ENCODE measurements at regions not wholly inside any gene's neighbourhood (a gene's known extent, or its start where the extent isn't known, plus 50 kb on each side); places are given as distances from the start of the nearest gene placed in this dataset.

DNA sequence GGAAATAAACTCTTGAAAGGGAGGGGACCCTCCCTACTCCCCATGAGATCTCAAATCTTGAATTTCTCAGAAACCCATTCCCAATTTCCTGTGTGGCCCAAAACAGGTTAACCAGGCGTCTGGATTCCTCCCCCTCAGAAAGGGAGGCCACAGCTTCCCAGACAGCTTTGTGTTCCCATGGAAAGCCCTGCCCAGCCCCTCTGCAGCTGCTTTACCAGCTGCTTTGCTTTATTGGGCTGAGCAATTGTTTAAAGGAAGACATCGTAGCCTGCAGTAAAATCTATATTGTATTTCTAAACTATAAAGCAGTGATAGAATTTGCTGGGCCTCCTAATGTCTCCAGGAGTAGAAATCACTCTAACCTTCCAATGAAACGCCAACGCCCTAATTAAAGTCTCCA is 97.4 kb downstream of the CHST1 start:
- H3K9me3 ChIP-seq (ENCODE audit: control insufficient read depth, insufficient read depth, low read length): no peaks in the 10 kb centered on the region

DNA sequence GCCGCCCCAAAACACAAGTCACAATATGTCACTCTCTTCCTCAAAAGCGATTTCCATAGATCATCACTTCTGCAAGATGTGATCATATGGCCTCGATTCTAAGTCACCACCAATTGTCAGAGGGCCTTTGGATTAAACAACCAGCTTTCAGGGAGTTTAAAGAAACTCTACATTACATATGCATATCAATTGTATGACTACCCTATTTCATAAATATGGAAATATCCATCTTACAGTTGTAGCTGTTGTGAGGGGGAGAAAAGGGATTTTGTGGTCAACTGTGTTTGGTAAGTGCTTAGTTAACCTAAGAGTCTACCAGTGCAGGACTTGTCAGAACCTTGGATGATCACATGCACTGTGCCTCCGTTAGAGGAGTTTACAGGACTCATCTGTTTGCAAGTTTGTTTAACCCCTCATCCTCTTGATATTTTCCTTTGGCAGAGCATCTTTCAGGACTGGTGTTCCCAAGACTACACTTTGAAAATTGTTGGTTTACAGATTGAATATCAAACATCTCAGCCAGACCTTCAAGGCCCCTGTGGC is 99.9 kb downstream of the CHST1 start:
- Histone ChIP-seq H3K4me1 (ENCODE audit: insufficient read depth, low read length) (peaks cover 6% of the 10 kb centered on the region; the same call in 1 of the 2 replicates), H3K36me3 (ENCODE audit: insufficient read depth, low read length) (no peaks in the 10 kb centered on the region), H3K9me3 (ENCODE audit: control insufficient read depth, insufficient read depth, low read length) (no peaks in the 10 kb centered on the region), H3K9ac (ENCODE audit: low read depth, low read length) (no peak overlapping the region)

More for the DNA sequence above, 97.4 kb downstream of the CHST1 start:
- H3K9ac ChIP-seq (ENCODE audit: low read depth, low read length): no peak overlapping the region
- 0 out of 2 replicates have a peak, but pooled peaks cover 5% of the 10 kb centered on the region for H3K4me1 ChIP-seq (ENCODE audit: insufficient read depth, low read length)
- no peaks in the 10 kb centered on the region for H3K36me3 ChIP-seq (ENCODE audit: insufficient read depth, low read length)

DNA sequence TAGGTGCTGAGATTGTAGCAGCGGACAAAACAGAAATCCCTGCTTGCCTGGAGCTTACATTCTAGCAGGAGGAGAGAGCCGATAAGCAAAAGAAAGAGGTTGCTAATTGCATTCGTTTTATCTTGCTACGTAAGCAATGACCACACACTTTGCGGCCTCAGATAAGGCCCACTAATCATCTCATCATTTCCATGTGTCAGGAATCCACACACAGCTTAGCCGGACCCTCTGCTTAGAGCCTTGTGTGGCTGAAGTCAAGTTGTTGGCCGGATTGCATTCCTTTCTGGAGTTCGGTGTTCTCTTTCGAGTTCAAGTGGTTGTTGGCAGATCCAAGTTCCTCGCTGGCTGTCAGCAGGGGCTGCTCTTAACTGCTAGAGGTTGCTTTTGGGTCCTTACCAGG is 101.6 kb downstream of the CHST1 start:
- peaks cover 13% of the 10 kb centered on the region; the same call in 1 of the 2 replicates for H3K4me1 ChIP-seq (ENCODE audit: insufficient read depth, low read length)
- no peaks in the 10 kb centered on the region for H3K36me3 ChIP-seq (ENCODE audit: insufficient read depth, low read length)
- H3K9ac ChIP-seq (ENCODE audit: low read depth, low read length): no peak overlapping the region
- no peaks in the 10 kb centered on the region for H3K9me3 ChIP-seq (ENCODE audit: control insufficient read depth, insufficient read depth, low read length)

DNA sequence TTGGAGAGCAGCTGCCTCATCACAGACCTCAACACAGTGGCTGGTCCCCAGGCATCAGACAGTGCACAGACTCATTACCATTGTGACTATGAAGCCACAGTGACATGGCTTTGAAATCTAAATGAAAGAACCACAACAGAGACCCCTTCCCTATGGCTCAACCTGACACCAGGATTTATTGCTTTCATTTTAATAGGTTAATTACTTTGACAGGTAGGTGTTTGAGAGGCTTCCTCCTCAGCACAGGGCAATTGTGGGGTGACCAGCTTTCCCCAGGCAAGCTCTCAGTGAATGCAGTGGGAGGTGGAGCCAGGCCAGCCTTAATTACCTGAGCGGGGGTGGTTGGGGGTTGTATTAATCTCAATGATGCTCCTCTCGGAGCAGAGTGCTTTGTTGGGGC is 102.3 kb downstream of the CHST1 start:
- no peaks in the 10 kb centered on the region for H3K9me3 ChIP-seq (ENCODE audit: control insufficient read depth, insufficient read depth, low read length)
- peaks cover 13% of the 10 kb centered on the region; the same call in 1 of the 2 replicates for H3K4me1 ChIP-seq (ENCODE audit: insufficient read depth, low read length)
- no peaks in the 10 kb centered on the region for H3K36me3 ChIP-seq (ENCODE audit: insufficient read depth, low read length)
- H3K9ac ChIP-seq (ENCODE audit: low read depth, low read length): no peak overlapping the region

DNA sequence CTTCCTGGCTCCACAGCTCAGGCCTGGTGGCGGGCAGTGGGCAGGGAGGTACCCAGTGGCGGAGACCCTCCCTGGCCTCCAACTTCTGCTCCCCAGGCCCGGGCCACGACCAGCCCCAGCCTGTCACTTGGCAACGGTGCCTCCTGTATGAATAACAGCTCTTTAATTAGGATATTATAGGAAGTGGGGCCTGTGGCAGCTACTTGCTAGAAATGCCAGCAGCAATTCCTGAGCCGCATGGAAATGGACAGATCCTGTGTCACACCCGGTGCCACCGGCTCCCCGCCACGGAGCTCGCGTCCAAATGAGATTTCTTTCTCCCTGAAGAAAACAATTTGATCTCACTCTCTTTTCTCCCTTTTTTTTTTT is 104.5 kb downstream of the CHST1 start:
- H3K4me1 ChIP-seq (ENCODE audit: insufficient read depth, low read length): peaks cover 13% of the 10 kb centered on the region; the same call in 1 of the 2 replicates
- no peaks in the 10 kb centered on the region for H3K36me3 ChIP-seq (ENCODE audit: insufficient read depth, low read length)
- H3K9me3 ChIP-seq (ENCODE audit: control insufficient read depth, insufficient read depth, low read length): no peaks in the 10 kb centered on the region
- H3K9ac ChIP-seq (ENCODE audit: low read depth, low read length): no peak overlapping the region

DNA sequence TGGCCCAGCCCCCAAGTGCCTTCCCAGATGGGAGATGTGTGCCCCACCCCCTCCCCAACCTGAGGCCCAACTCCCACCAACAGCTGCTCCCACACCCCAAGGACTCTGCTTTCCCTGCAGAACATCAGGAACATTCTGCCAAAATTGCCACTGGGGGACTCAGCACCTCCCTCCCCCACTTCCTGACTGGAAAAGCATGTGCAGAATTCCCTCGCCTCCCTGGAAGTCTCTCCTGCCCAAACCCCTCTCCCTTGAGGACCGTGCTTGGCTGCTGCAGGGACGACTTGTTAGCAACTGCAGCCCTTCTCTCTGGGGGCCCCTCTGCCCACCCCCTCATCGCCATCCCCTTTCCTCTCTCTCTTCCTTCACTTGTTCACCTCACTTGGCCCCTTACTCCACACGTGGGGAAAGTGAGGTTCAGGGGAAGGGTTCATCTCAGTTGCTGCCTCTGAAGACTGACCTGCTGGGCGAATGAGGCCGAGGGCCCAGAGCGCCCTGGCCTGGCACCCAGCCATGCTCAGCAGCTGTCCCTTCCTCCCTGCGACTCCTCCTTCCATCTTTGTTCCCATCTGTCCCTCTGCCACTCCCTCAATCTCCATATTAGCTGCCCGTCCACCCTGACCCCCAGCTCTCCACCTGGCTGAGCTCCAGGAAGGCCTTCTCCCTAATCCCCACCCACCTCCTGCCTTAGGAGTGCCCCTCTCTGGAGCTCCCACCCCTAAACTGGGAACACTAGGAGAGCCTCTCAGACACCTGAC is 105.1 kb downstream of the CHST1 start:
- H3K36me3 ChIP-seq (ENCODE audit: insufficient read depth, low read length): no peaks in the 10 kb centered on the region
- no peak overlapping the region for H3K9ac ChIP-seq (ENCODE audit: low read depth, low read length)
- no peaks in the 10 kb centered on the region for H3K9me3 ChIP-seq (ENCODE audit: control insufficient read depth, insufficient read depth, low read length)
- peaks cover 13% of the 10 kb centered on the region; the same call in 1 of the 2 replicates for H3K4me1 ChIP-seq (ENCODE audit: insufficient read depth, low read length)

DNA sequence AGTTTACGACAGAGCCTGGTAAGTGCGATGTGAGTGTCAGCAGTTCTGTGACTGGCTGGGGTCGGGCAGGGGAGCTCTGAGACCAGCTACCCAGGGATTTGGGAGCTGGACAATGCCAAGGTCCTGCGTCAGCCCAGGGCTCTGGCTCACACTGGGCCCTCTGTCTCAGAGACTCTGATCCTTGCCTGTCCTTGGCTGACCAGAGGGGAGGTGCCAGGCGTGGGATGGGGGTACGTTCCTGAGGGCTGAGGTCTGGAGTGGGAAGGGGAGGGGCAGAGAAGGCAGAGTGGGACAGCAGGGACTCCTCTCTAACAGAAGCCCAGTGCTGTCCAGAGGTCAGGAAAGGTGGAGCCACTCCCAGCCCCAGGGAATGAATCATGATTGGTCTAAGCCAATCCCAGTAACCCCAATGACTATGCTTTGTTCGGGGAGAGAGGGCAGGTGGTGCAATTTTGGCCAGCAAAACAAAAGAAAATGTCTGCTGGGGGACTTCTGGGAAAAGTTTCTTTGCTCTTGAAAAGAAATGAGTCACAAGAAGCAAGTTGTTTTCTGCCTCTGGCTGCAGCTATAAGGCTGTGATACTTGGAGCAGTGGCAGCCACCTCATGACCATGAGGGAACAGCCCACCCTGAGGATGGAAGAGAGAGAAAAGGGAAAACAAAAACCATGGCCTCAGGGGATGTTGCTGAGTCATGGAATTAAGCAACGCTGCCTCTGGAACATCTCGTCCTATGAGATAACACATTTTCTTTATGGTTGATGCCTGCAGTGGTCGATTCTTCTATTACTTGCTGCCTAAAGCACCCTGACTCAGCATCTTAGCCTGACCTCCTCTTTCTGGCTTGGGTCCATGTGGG is 108.3 kb downstream of the CHST1 start:
- no peaks in the 10 kb centered on the region for H3K36me3 ChIP-seq (ENCODE audit: insufficient read depth, low read length)
- peaks cover 8% of the 10 kb centered on the region; the same call in 1 of the 2 replicates for H3K4me1 ChIP-seq (ENCODE audit: insufficient read depth, low read length)
- H3K9ac ChIP-seq (ENCODE audit: low read depth, low read length): no peak overlapping the region
- no peaks in the 10 kb centered on the region for H3K9me3 ChIP-seq (ENCODE audit: control insufficient read depth, insufficient read depth, low read length)

DNA sequence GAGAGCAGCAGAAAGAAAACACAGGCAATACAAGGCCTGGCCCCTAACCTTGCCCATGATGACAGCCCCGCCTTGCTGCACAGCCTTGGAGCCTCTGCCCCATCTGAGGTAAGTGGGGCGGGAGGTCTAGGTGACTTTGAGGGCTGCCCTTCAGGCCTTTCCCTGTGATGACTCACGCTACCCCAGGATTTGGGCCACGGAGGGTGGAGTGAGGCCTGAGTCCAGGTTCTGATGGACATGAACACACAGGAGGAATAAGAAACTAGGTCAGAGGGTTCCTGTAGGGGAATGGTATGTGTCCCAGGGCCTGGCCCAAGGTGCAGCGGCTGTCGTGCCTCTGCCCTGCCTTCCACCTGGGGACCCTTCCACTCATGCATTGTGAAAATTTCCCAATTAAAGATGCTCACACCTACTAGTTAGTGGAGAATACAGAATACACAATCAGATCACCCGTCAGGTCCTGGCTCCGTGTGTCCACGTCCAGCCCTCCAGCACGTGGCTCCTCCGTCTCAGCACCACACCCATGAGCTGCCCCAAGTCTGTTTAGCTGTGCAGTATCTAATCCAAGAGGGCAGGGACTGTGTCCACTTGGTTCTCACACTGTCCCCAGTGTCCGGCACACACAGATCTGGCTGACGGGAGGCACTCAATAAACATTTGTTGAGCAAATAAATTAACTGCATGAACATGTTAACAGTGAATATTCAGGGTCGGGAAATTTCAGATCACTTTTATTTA is 111.0 kb downstream of the CHST1 start:
- Histone ChIP-seq H3K9me3 (ENCODE audit: control insufficient read depth, insufficient read depth, low read length) (no peaks in the 10 kb centered on the region), H3K9ac (ENCODE audit: low read depth, low read length) (no peak overlapping the region), H3K4me1 (ENCODE audit: insufficient read depth, low read length) (no peaks in the 10 kb centered on the region), H3K36me3 (ENCODE audit: insufficient read depth, low read length) (no peaks in the 10 kb centered on the region)

DNA sequence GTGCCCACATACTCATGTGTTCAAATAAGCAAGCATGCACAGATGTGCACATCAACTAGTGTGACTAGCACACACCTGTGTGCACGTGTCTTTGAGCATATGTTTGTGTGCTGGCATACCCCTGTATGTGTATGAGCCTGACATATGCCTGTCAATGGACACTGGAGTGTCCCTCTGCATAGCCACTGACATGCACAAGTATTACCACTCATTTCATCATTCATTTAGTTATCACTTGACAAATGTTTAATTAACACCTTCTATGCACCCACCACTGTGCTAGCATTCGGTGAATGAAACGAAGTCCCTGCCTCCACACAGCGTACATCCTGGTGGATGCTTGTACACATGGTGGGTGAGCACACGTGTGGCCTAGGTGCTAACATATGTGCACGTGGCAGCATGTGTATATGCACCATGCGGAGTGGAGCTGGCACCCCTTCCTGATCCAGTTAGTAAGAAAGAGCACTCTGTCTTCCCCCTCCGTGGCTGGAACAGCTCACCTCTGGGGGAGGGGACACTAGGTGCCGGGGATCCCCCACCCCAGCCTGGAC is 112.0 kb downstream of the CHST1 start:
- Histone ChIP-seq H3K9ac (ENCODE audit: low read depth, low read length) (no peak overlapping the region), H3K36me3 (ENCODE audit: insufficient read depth, low read length) (no peaks in the 10 kb centered on the region), H3K9me3 (ENCODE audit: control insufficient read depth, insufficient read depth, low read length) (no peaks in the 10 kb centered on the region), H3K4me1 (ENCODE audit: insufficient read depth, low read length) (no peaks in the 10 kb centered on the region)

DNA sequence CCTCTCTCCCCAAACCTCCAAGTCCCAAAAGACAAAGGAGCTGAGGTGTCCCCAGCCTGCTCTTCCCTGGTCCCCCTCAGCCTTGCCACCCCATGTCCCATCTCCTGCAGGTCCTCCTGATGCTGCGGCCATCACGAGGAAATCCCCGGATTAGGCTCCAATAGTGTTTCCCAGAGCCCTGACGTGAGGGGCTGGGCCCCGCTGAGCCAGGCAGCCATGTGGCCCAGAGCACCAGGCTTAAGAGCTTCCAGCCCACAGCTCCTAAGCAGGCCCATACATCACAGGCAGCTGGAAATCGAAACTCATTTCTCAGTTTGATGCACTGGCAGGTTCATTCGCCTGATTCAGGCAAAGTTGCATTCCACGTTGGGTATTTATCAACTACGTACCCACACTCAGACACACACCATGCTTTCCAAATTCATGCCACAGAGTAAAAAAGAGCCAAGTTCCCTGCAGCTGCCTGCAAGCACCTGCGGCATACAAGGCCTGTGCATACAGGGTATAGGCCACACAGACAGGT is 114.2 kb downstream of the CHST1 start:
- Histone ChIP-seq H3K9me3 (ENCODE audit: control insufficient read depth, insufficient read depth, low read length) (no peaks in the 10 kb centered on the region), H3K4me1 (ENCODE audit: insufficient read depth, low read length) (no peaks in the 10 kb centered on the region), H3K9ac (ENCODE audit: low read depth, low read length) (no peak overlapping the region), H3K36me3 (ENCODE audit: insufficient read depth, low read length) (no peaks in the 10 kb centered on the region)

DNA sequence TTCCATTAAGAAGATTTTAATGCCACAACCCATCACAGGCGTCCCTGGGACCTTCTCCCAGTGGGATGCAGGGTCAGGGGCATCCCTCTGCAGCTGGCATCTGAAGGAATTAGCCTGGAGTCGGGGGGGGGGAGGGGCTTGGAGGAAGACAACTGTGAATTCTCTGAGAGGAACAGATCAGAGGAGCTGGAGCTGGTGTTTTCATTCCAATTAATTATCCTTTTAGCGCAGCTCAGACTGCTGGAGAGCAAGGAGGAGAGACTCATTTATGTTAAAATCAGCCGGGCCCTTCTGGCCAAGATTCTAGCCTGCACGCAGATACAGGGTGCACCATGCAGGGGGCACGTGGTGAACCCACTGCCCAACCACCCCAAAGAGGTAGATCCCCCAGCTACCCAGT is 116.2 kb downstream of the CHST1 start:
- Histone ChIP-seq H3K9me3 (ENCODE audit: control insufficient read depth, insufficient read depth, low read length) (no peaks in the 10 kb centered on the region), H3K36me3 (ENCODE audit: insufficient read depth, low read length) (no peaks in the 10 kb centered on the region), H3K4me1 (ENCODE audit: insufficient read depth, low read length) (no peaks in the 10 kb centered on the region), H3K9ac (ENCODE audit: low read depth, low read length) (no peak overlapping the region)

DNA sequence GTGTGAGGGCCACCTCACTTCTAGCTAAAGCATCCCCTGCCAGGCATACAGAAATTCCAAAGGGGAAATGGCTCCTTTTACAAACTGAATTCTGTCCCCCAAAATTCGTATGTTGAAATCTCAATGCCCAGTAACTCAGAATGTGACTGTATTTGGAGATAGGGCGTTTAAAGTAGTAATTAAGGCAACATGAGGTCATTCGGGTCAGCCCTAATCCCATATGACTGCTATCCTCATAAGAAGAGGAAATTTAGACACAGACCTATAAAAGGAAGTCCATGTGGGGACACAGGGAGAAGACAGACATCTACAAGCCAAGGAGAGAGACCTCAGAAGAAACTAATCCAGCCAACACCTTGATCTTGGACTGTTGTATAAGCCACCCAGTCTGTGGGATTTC is 119.1 kb downstream of the CHST1 start:
- H3K9me3 ChIP-seq (ENCODE audit: control insufficient read depth, insufficient read depth, low read length): no peaks in the 10 kb centered on the region
- no peaks in the 10 kb centered on the region for H3K36me3 ChIP-seq (ENCODE audit: insufficient read depth, low read length)
- H3K9ac ChIP-seq (ENCODE audit: low read depth, low read length): no peak overlapping the region
- H3K4me1 ChIP-seq (ENCODE audit: insufficient read depth, low read length): no peaks in the 10 kb centered on the region

DNA sequence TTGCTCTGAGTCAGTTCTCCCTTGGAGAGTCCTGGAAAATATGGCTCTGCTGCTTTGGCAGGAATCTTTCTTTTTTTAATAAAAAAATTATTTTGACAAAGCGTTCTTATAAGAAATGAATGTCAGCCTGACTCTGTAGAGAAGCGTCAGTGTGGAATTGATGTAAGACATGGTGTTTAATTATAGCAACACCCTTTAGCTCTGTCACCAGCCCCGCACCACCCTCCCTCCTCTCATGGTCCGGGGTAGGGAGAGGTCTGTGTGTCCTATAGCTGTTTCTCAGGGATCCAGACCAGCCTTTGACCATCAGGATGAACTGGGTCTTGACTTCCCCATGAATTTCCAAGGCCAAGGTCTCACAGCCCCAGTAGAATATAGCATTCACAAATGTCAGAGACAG is 120.6 kb downstream of the CHST1 start:
- Histone ChIP-seq H3K9ac (ENCODE audit: low read depth, low read length) (no peak overlapping the region), H3K36me3 (ENCODE audit: insufficient read depth, low read length) (no peaks in the 10 kb centered on the region), H3K9me3 (ENCODE audit: control insufficient read depth, insufficient read depth, low read length) (no peaks in the 10 kb centered on the region), H3K4me1 (ENCODE audit: insufficient read depth, low read length) (no peaks in the 10 kb centered on the region)
